ENCODE measurements at regions not wholly inside any gene's neighbourhood (a gene's known extent, or its start where the extent isn't known, plus 50 kb on each side); places are given as distances from the start of the nearest gene placed in this dataset.

GRCh38 chr3:55413236-55413635 is 73.9 kb downstream of the WNT5A start:
- FAIRE-seq: no peak
- DNase-seq (ENCODE audit: insufficient read length, low spot score): no peak
- no peak for TF ChIP-seq POLR2A (IDR thresholded peaks at IDR 0.05; ENCODE audit: low read depth, low read length)

GRCh38 chr3:55412545-55412944 is 74.6 kb downstream of the WNT5A start:
- FAIRE-seq (no peak), DNase-seq (ENCODE audit: insufficient read length, low spot score) (no peak)
- no peak for TF ChIP-seq POLR2A (IDR thresholded peaks at IDR 0.05; ENCODE audit: low read depth, low read length)

GRCh38 chr3:55409806-55410205 is 77.3 kb downstream of the WNT5A start:
- no peak for TF ChIP-seq POLR2A (IDR thresholded peaks at IDR 0.05; ENCODE audit: low read depth, low read length)
- no peak for FAIRE-seq

GRCh38 chr3:55408193-55408826 is 78.8 kb downstream of the WNT5A start:
- FAIRE-seq (no peak), DNase-seq (ENCODE audit: insufficient read length, low spot score) (no peak)
- no peak for TF ChIP-seq POLR2A (IDR thresholded peaks at IDR 0.05; ENCODE audit: low read depth, low read length)

More at GRCh38 chr3:55409806-55410205, 77.3 kb downstream of the WNT5A start:
- no peak for DNase-seq (ENCODE audit: insufficient read length, low spot score)

- DNase-seq (ENCODE audit: insufficient read length, low spot score): no peak
- FAIRE-seq: no peak
- TF ChIP-seq POLR2A (IDR thresholded peaks at IDR 0.05; ENCODE audit: low read depth, low read length): no peak
Measured at GRCh38 chr3:55407426-55407820, 79.7 kb downstream of the WNT5A start.

- DNase-seq (ENCODE audit: insufficient read length, low spot score) (no peak), FAIRE-seq (no peak)
- no peak for TF ChIP-seq POLR2A (IDR thresholded peaks at IDR 0.05; ENCODE audit: low read depth, low read length)
Measured at GRCh38 chr3:55406696-55407425, 80.2 kb downstream of the WNT5A start.

- peak; percentile 9 for DNase-seq (ENCODE audit: insufficient read length, low spot score)
- FAIRE-seq: no peak
- no peak for TF ChIP-seq POLR2A (IDR thresholded peaks at IDR 0.05; ENCODE audit: low read depth, low read length)
Measured at GRCh38 chr3:55405436-55405835, 81.7 kb downstream of the WNT5A start.

- DNase-seq (ENCODE audit: insufficient read length, low spot score) (no peak), FAIRE-seq (no peak)
- no peak for TF ChIP-seq POLR2A (IDR thresholded peaks at IDR 0.05; ENCODE audit: low read depth, low read length)
Measured at GRCh38 chr3:55402886-55403609, 84.1 kb downstream of the WNT5A start.

GRCh38 chr3:55380561-55380960 is 106.5 kb downstream of the WNT5A start:
- no peak for FAIRE-seq
- no peak for DNase-seq (ENCODE audit: insufficient read length, low spot score)
- no peak for TF ChIP-seq POLR2A (IDR thresholded peaks at IDR 0.05; ENCODE audit: low read depth, low read length)

- DNase-seq (ENCODE audit: insufficient read length, low spot score) (no peak), FAIRE-seq (no peak)
- no peak for TF ChIP-seq POLR2A (IDR thresholded peaks at IDR 0.05; ENCODE audit: low read depth, low read length)
Measured at GRCh38 chr3:55376753-55377347, 110.3 kb downstream of the WNT5A start.

- no peak for DNase-seq (ENCODE audit: insufficient read length, low spot score)
- no peak for TF ChIP-seq POLR2A (IDR thresholded peaks at IDR 0.05; ENCODE audit: low read depth, low read length)
- FAIRE-seq: no peak
Measured at GRCh38 chr3:55373423-55373822, 113.7 kb downstream of the WNT5A start.

- FAIRE-seq (no peak), DNase-seq (ENCODE audit: insufficient read length, low spot score) (no peak)
- TF ChIP-seq POLR2A (IDR thresholded peaks at IDR 0.05; ENCODE audit: low read depth, low read length): no peak
Measured at GRCh38 chr3:55370272-55370671, 116.8 kb downstream of the WNT5A start.

GRCh38 chr3:55369141-55369847 is 117.8 kb downstream of the WNT5A start:
- no peak for DNase-seq (ENCODE audit: insufficient read length, low spot score)
- FAIRE-seq: no peak
- no peak for TF ChIP-seq POLR2A (IDR thresholded peaks at IDR 0.05; ENCODE audit: low read depth, low read length)

- FAIRE-seq (no peak), DNase-seq (ENCODE audit: insufficient read length, low spot score) (no peak)
- no peak for TF ChIP-seq POLR2A (IDR thresholded peaks at IDR 0.05; ENCODE audit: low read depth, low read length)
Measured at GRCh38 chr3:55368366-55368765, 118.7 kb downstream of the WNT5A start.
